ELR (cell line): ENCODE measurements at regions not wholly inside any gene's neighbourhood (a gene's known extent, or its start where the extent isn't known, plus 50 kb on each side); places are given as distances from the start of the nearest gene placed in this dataset.

Experiments used
- DNase-seq: peaks from one replicate; pipeline ENCODE4 v3.0.0-alpha.2; 2015; ENCODE audit warnings: low read depth

GRCh38 chr1:117678246-117678977 is 72.6 kb downstream of the TENT5C start:
- no peak for DNase-seq

GRCh38 chr1:117679299-117679698 is 73.5 kb downstream of the TENT5C start:
- no peak for DNase-seq

- DNase-seq: no peak
Observed at GRCh38 chr1:117679868-117680267, 74.0 kb downstream of the TENT5C start.

DNA sequence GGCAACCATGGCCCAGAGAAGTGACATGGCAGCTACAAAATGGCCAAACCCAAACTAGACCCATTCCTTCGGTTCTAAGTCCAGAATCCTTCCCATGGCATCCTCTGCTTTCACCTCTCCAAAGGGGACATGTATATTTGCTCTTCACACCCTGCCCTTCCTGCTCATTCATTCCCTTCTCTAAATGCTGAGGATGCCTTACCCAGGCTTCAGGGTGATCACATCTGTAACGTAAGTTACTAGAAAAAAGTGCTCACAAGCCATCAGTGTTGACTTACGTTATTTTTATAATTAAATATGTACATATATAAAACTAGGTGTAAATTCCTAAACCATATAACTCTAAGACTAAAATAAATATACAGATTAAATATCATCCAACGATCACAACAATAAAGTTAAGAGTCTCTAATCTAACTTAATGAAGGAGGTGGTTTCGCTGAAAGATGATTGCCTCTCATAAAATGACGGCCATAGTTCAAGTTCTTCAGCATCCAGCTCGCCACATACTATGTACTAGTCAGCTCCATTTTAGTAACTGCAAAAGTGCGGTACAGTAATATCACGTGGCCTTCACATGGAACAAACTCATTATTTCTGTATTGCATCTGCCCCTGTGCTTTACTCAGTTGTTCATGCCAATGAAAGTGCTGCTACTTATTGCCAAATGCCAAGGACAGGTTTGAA is 74.6 kb downstream of the TENT5C start:
- no peak for DNase-seq

DNA sequence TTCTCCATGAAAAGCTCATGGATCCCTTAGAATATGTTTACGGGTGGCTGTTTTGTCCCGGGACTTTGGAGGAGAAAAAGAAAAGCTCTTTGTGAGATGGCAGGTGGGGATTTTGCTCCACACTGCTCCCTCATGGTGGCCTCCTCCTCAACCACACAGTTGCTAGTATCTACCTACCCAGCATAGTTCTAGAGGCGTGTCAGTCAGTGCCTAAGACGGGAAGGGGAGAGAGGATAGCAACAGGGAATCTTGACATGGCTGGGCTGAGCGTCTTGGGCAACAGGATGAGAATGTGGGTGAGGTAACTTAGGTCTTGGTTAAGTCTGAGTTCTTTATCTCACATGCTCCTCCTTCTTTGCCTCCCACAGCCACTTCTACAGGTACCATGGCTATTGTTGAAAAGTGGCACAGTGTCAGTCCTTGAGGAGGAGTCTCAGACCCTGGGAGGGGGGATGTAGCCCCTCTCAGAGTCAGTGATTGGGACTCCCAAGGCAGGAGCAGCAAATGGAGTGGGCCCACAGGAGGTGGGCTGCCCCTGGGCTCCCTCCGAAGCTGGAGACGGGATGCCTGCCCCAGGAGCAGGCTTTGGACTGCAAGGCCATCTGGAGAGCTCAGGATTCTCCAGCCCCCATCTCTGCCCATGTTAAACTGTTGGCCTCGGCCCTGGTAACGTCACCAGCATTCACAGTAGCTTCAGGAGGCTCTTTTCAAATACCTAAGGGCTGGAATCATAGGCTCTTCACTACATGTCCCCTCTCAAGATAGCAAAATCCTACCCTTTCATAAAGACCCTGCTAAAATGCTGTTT is 75.4 kb downstream of the TENT5C start:
- DNase-seq: no peak

DNA sequence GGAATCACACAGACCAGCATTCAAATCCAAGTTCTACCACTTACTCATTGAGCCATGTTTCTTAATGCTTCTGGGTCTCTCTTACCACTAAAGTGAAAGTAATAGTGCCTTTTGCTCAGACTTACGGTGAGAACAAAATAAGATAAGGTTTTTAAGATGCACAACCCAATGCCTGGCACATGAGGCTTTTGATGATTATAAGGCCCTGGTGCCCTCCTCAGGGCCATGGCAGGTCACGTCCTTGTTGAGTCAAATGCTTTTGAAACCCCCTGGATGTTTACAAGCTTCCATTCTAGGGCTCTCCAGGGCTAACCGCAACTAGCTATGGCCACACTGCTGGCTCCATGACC is 76.0 kb downstream of the TENT5C start:
- DNase-seq: no peak

- no peak for DNase-seq
Observed at GRCh38 chr1:117682372-117682771, 76.5 kb downstream of the TENT5C start.

DNA sequence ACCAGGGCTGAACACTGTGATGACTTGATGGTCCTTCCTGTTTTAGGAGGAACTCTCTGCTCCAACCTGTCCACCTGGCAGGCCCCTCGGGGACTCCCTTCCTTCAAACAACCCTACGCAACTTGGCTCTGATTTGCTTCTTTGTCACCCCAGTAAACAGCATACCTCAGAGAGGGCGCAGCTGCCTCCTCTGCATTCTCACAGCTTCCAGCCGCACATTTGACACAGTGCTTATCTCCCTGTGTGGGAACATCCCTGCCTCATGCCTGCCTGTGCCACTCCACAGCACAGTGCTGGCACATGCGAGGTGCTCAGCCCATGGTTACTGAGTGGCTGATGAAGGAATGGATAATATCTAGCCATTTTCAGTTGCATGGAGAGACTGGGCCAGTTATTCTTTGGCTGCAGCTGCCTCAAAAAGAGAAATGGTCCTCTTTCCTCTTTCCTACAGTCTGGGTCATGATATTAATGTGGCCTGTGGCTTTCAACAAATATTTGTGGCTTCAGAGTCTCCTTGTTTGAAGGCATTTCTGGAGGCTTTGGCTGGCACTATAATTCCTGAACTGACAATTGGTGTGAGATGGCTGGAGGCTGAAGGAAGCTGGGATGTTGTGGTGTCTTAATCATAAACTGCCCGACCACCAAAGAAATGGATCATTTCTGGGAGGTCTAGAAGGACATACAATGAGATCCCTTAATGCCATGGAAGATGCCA is 77.9 kb downstream of the TENT5C start:
- peak; percentile 60 for DNase-seq

DNA sequence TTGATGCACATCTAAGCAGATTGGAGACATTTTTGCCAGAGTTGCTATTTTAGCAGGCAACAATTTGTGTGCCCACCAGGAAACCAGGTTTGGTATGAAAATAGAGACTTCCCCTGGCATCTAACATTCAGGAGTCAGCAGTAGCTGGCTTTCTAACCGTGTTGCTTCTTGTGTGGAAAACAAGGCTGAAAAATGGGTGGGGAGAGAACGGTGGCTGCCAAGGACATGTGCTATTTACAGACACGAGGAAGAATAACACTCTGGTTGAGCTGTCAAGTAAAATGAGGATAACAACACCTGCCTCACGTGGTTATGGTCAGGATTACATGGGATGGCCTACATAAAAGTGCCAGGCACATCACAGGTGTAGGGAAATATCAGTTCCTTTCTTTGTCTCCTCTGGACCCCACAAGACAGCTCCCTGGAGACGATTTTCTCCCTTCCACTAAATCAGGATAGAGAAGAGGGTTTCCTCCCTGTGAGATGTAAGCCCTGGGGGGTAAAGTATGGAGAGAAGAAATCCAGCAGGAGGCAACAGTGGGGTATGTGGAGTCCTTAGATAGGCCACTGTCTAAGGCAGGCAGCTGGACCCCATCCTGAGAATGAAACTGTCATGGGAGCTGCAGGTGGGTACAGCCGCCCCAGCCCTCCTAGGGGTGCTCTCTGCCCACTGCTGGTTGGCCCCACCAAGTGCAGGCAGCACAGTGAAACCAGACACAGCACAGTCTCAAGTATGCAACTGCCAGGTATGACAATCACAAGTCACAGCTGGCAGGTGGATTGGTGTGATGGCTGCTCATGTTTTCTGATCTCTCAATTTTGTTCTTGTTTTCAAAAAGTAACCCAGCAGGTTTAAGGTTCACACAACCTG is 80.3 kb downstream of the TENT5C start:
- DNase-seq: no peak

- DNase-seq: peak; percentile 83
Observed at GRCh38 chr1:117686907-117687306, 81.1 kb downstream of the TENT5C start.

DNA sequence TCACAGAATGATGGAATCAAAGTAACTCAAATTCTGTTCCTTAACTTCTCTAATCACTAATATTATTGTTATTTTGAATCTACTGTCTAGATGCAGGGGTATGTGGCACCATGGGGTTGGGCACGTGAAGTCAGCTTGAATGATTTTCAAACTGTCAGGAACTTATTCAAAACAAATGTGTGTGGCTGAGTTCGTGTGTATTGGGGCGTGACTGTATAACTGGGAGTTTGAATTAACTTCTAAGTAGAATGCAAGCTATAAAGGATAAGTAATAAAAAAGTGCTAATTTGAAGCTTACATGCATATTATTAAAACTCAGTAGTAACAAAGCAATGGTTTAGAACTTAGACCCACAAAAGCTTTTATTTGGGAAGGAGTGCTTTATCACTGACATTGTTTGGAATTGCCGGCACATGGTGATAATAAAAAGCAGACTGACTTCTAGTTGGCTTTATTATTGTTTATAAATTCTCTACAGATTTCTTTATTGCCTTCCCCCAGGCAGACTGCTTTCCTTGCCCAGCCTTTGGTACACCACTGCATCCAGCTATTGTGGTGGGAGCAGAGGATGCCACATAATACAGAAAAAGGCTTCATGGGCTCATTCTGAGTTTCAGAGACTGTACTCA is 84.3 kb downstream of the TENT5C start:
- no peak for DNase-seq

- DNase-seq: no peak
Observed at GRCh38 chr1:117691942-117692341, 86.1 kb downstream of the TENT5C start.

GRCh38 chr1:117694543-117694942 is 88.7 kb downstream of the TENT5C start:
- no peak for DNase-seq

DNA sequence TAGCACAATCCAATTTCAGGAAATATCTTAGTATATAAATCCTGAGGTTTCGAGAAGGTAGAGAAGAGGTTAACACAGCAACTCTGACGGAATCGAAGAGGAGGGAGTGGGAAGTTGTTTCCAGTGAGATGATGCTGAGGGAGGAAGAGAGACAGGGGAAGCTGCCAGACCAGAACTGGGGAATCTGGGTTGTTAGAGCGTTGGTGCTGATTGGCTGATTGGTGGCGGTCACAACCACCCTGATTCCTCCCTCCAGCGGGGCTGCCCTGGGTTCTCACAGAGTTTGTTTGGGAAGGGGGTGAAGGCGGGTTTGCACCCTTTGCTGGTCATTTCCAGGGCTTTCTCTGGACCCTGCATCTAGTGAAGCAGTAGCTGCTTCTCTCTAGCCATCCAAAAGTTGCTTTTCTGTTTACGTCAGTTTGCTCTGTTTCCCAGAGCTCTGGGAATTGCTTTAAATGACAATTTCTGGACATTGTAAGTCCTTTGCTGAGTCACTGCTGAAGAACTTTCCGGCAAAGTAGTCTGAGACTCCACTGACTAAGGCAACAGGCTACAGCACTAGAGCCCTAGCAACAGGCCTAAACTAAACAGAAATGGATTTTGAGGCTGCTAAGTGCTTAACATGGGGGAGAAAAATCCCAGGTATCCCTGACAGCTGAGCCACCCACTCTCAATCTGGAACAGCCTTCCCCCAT is 90.1 kb downstream of the TENT5C start:
- peak; percentile 87 for DNase-seq

- no peak for DNase-seq
Observed at GRCh38 chr1:117696561-117696960, 90.7 kb downstream of the TENT5C start.

DNA sequence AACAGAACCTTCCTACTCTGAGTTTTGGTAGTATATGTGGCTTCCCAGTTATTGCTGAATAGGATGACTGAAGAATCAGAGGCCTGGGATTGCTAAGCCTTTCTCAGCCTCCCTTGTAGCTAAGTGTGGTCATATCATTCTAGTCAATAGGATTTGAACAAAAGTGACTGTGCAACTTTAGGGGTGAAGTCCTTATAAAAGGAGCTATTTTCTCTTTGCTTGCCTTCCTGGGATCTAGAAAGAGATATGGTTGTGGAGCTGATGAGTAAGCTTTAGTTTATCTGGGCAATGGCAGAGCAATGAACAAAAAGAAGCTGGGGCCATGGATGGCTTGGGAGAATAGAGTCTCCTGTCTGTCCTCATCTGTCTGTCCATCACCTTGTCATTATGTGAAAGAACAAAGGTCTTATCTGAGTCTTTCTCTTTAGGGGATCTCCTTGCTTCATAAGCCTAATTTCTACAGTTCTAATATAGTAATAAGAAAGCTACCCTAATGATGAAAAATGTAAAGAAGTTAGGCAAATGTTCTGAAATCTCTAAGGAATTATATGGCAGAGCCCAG is 91.5 kb downstream of the TENT5C start:
- DNase-seq: no peak

- DNase-seq: no peak
Observed at GRCh38 chr1:117698398-117699160, 92.7 kb downstream of the TENT5C start.

GRCh38 chr1:117699953-117700352 is 94.1 kb downstream of the TENT5C start:
- DNase-seq: no peak

DNA sequence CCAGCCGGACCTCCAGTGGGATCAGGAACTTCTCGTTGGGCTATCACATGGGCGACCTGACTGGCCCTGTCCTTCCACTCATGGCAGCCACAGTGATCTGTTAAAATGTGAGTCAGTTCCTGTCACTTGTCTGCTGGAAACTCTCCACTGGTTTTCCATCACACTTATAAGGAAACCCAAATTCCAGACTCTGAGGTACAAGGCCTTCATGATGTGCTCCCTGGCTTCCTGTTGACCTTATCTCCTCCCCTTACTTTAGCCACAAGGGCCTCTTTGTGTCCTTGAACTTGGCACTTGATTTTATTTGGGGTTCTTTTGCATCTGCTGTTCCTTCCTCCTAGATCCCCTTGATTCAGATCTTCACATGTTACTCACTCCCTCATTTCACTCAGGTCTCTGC is 96.8 kb downstream of the TENT5C start:
- DNase-seq: no peak
